Astrocyte (in vitro differentiated cells and primary cell): ENCODE measurements at regions not wholly inside any gene's neighbourhood (a gene's known extent, or its start where the extent isn't known, plus 50 kb on each side); places are given as distances from the start of the nearest gene placed in this dataset.

Source experiments
- CTCF ChIP-seq: IDR thresholded peaks from 2 replicates; pipeline ENCODE4 v1.5.1; 2011; ENCODE audit warnings: low read depth, mild to moderate bottlenecking, inconsistent platforms, low read length, moderate library complexity; ENCODE audit not compliant: insufficient read depth
- EZH2 ChIP-seq: IDR thresholded peaks from 2 replicates; pipeline ENCODE4 v1.6.1; 2012; ENCODE audit warnings: mild to moderate bottlenecking, low read length, inconsistent platforms; ENCODE audit not compliant: insufficient read depth

DNA sequence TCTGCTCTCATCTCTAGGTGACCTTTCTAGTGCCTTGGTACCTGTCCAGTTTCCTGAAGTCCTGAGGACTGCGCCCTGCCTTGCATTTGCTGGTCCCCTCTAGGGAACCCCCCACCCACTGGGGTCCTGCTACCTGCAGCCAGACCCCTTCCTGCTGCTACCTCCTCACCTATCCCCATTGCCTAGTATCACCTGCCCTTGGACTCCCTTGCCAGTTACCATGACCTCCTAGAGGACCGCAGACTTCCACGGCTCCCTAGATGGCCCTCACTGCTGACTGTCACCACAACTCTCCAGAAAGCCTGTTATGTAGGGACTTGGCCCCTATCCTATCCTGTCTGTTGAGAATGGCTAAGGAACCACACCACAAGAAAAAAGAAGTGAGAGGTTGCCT lies 166.6 kb downstream of the EFNB1 start:
- TF ChIP-seq CTCF = no peak
- TF ChIP-seq EZH2 = no peak
